H9 (cell line): ENCODE measurements at regions not wholly inside any gene's neighbourhood (a gene's known extent, or its start where the extent isn't known, plus 50 kb on each side); places are given as distances from the start of the nearest gene placed in this dataset.

Experiments used
- DNase-seq: peaks from one replicate; pipeline ENCODE4 v3.0.0-alpha.2; 2017
- H2AFZ ChIP-seq: one replicate; pipeline ENCODE4 v1.6.1; 2013; ENCODE audit warnings: mild to moderate bottlenecking, low read length, control low read depth, moderate library complexity
- H2AK5ac ChIP-seq: 2 replicates; pipeline ENCODE4 v1.6.1; 2013; ENCODE audit warnings: low read length, control low read depth, mixed read lengths; ENCODE audit not compliant: insufficient read length
- H2BK120ac ChIP-seq: one replicate; pipeline ENCODE4 v1.6.1; 2013; ENCODE audit warnings: low read depth, mild to moderate bottlenecking, low read length, control low read depth, inconsistent platforms; ENCODE audit not compliant: poor library complexity, severe bottlenecking
- H2BK12ac ChIP-seq: 2 replicates; pipeline ENCODE4 v1.6.1; 2013; ENCODE audit warnings: low read length, control low read depth, mixed read lengths, low read depth; ENCODE audit not compliant: insufficient read length
- H2BK15ac ChIP-seq: 2 replicates; pipeline ENCODE4 v1.6.1; 2013; ENCODE audit warnings: low read depth, low read length, control low read depth
- H2BK20ac ChIP-seq: one replicate; pipeline ENCODE4 v1.6.1; 2013; ENCODE audit warnings: low read depth, mild to moderate bottlenecking, low read length, control low read depth, inconsistent platforms; ENCODE audit not compliant: poor library complexity, severe bottlenecking
- H2BK5ac ChIP-seq: 2 replicates; pipeline ENCODE4 v1.6.1; 2013; ENCODE audit warnings: low read length, control low read depth, mixed read lengths; ENCODE audit not compliant: insufficient read length
- H3K14ac ChIP-seq: 2 replicates; pipeline ENCODE4 v1.6.1; 2013; ENCODE audit warnings: low read length, control low read depth; ENCODE audit not compliant: insufficient read depth
- H3K18ac ChIP-seq: 2 replicates; pipeline ENCODE4 v1.6.1; 2013; ENCODE audit warnings: low read depth, mild to moderate bottlenecking, mixed read lengths, low read length, control low read depth; ENCODE audit not compliant: insufficient read length
- H3K23ac ChIP-seq: 2 replicates; pipeline ENCODE4 v1.6.1; 2013; ENCODE audit warnings: low read length, control low read depth, mixed read lengths, low read depth; ENCODE audit not compliant: insufficient read length
- H3K23me2 ChIP-seq: 2 replicates; pipeline ENCODE4 v1.6.1; 2013; ENCODE audit warnings: low read depth, mild to moderate bottlenecking, mixed read lengths, low read length, control low read depth; ENCODE audit not compliant: insufficient read length, poor library complexity, severe bottlenecking
- H3K27ac ChIP-seq: 2 replicates; pipeline ENCODE4 v1.5.1; 2013; ENCODE audit warnings: low read length, control low read depth, mixed read lengths, low read depth; ENCODE audit not compliant: insufficient read length
- H3K27me3 ChIP-seq: 2 replicates; pipeline ENCODE4 v1.6.1; 2013; ENCODE audit warnings: low read length, control low read depth, inconsistent platforms; ENCODE audit not compliant: insufficient read depth
- H3K4ac ChIP-seq: 2 replicates; pipeline ENCODE4 v1.6.1; 2013; ENCODE audit warnings: low read depth, mild to moderate bottlenecking, control low read depth, inconsistent platforms, low read length, moderate library complexity
- H3K4me1 ChIP-seq: 2 replicates; pipeline ENCODE4 v1.6.1; 2013; ENCODE audit warnings: low read length, control low read depth, inconsistent platforms; ENCODE audit not compliant: insufficient read depth
- H3K4me2 ChIP-seq: 2 replicates; pipeline ENCODE4 v1.6.1; 2013; ENCODE audit warnings: low read length, control low read depth, mixed read lengths; ENCODE audit not compliant: insufficient read length, insufficient read depth
- H3K56ac ChIP-seq: 2 replicates; pipeline ENCODE4 v1.6.1; 2013; ENCODE audit warnings: low read depth, mild to moderate bottlenecking, mixed read lengths, low read length, control low read depth; ENCODE audit not compliant: insufficient read length
- H3K79me1 ChIP-seq: 2 replicates; pipeline ENCODE4 v1.6.1; 2013; ENCODE audit warnings: low read depth, mild to moderate bottlenecking, moderate library complexity, low read length, control low read depth, inconsistent platforms; ENCODE audit not compliant: insufficient read depth, poor library complexity, severe bottlenecking
- H3K79me2 ChIP-seq: 2 replicates; pipeline ENCODE4 v1.6.1; 2013; ENCODE audit warnings: low read length, control low read depth, inconsistent platforms; ENCODE audit not compliant: insufficient read depth
- H3K9ac ChIP-seq: 2 replicates; pipeline ENCODE4 v1.6.1; 2013; ENCODE audit warnings: low read length, control low read depth, mixed read lengths; ENCODE audit not compliant: insufficient read length; ENCODE audit errors: extremely low read depth
- H3K9me3 ChIP-seq: one replicate; pipeline ENCODE4 v1.6.1; 2013; ENCODE audit warnings: low read depth, low read length, inconsistent platforms; ENCODE audit not compliant: control insufficient read depth
- H3T11ph ChIP-seq: one replicate; pipeline ENCODE4 v1.6.1; 2013; ENCODE audit warnings: mild to moderate bottlenecking, low read length, control low read depth, inconsistent platforms
- H4K20me1 ChIP-seq: one replicate; pipeline ENCODE4 v1.6.1; 2013; ENCODE audit not compliant: control insufficient read depth, insufficient read length, insufficient read depth
- H4K5ac ChIP-seq: 2 replicates; pipeline ENCODE4 v1.6.1; 2013; ENCODE audit warnings: low read depth, mild to moderate bottlenecking, mixed read lengths, low read length, control low read depth; ENCODE audit not compliant: insufficient read length
- H4K8ac ChIP-seq: replicated peaks from 2 replicates; pipeline ENCODE4 v1.6.1; 2013; ENCODE audit warnings: low read length, control low read depth, mixed read lengths, low read depth; ENCODE audit not compliant: insufficient read length
- H4K91ac ChIP-seq: 2 replicates; pipeline ENCODE4 v1.6.1; 2013; ENCODE audit warnings: low read depth, mild to moderate bottlenecking, moderate library complexity, mixed read lengths, low read length, control low read depth; ENCODE audit not compliant: insufficient read length
- H3K27ac Mint-ChIP-seq, 3 experiments: 2 replicates in 2 of 3; 3 replicates in 1 of 3; pipeline ENCODE4 v1.8.0; 2020 to 2021; ENCODE audit warnings: mixed read lengths in 3 of 3, mild to moderate bottlenecking in 1 of 3, moderate library complexity in 1 of 3
- H3K27me3 Mint-ChIP-seq: 2 replicates; pipeline ENCODE4 v1.8.0; 2021; ENCODE audit warnings: low read depth, mild to moderate bottlenecking, moderate library complexity, mixed read lengths
- H3K36me3 Mint-ChIP-seq, 3 experiments: 2 replicates in 2 of 3; 3 replicates in 1 of 3; pipeline ENCODE4 v1.8.0; 2020 to 2021; ENCODE audit warnings: low read depth in 3 of 3, mixed read lengths in 3 of 3; ENCODE audit not compliant: insufficient read depth in 1 of 3
- H3K4me1 Mint-ChIP-seq, 2 experiments: 2 replicates each; pipeline ENCODE4 v1.8.0; 2020; ENCODE audit warnings: mixed read lengths in 2 of 2
- H3K4me3 Mint-ChIP-seq, 2 experiments: 2 replicates in 1 of 2; 3 replicates in 1 of 2; pipeline ENCODE4 v1.8.0; 2020 to 2021; ENCODE audit warnings: mild to moderate bottlenecking in 2 of 2, mixed read lengths in 2 of 2, moderate library complexity in 1 of 2
- H3K9me3 Mint-ChIP-seq, 2 experiments: 2 replicates in 1 of 2; 3 replicates in 1 of 2; pipeline ENCODE4 v1.8.0; 2020; ENCODE audit warnings: mild to moderate bottlenecking in 2 of 2, mixed read lengths in 2 of 2, moderate library complexity in 1 of 2
- CTCF ChIP-seq: fragments of 200-600 bp; sonication (generic); conservative IDR thresholded peaks from 3 replicates; pipeline ENCODE4 v1.8.0; 2021; ENCODE audit warnings: antibody characterized with exemption, mild to moderate bottlenecking
- WGBS: extraction: QIAGEN DNeasy Blood & Tissue Kit; methylation state at CpG from one replicate; pipeline ENCODE4 v1.1.7; 2013; ENCODE audit warnings: missing lambda C conversion rate, low lambda C conversion rate, mixed read lengths; ENCODE audit not compliant: insufficient read length; ENCODE audit errors: extremely low coverage; 5-methylcytosine and 5-hydroxymethylcytosine counted together

DNA sequence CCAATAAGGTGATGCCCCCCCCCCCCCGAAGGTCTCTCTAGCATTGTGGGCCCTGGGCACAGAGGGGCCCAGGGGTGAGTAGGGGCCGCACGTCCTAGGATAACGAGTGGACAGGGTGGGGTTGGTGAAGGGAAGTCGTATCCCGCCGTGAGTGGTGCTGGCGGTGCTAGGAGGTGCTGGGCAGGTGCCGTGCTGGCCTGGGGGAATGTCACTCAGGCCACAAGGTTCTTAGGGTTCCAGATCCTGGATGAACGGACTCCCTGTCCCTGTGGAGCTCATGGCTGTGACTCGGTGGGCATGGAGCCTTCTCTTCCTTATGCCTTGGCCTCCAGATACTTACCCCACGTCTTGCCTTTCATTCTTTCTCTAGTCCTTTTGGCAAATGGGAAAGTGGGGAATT is 157.4 kb upstream of the SOX1 start:
- Histone ChIP-seq H2BK12ac (no peak overlapping the region), H2BK120ac (no peak overlapping the region), H3K9me3 (no peaks in the 10 kb centered on the region), H3K23ac (no peak overlapping the region), H3K4me2 (no peak overlapping the region), H2BK5ac (no peak overlapping the region), H3K27ac (no peak overlapping the region), H3K27me3 (no peaks in the 10 kb centered on the region), H3K23me2 (no peaks in the 10 kb centered on the region), H4K8ac (no peak overlapping the region), H3K14ac (no peak overlapping the region), H3K56ac (no peak overlapping the region), H2AK5ac (no peak overlapping the region), H4K5ac (no peak overlapping the region), H2AFZ (no peak overlapping the region), H3K18ac (no peak overlapping the region), H3K4ac (no peak overlapping the region), H3K9ac (no peak overlapping the region), H3K79me2 (no peaks in the 10 kb centered on the region), H3T11ph (no peak overlapping the region), H2BK15ac (no peak overlapping the region), H3K79me1 (no peaks in the 10 kb centered on the region), H3K4me1 (no peaks in the 10 kb centered on the region), H4K91ac (no peak overlapping the region), H2BK20ac (no peak overlapping the region), H4K20me1 (no peaks in the 10 kb centered on the region)
- H3K36me3 Mint-ChIP-seq, result no peaks in the 10 kb centered on the region; a peak in 2 of 7 replicates
- H3K4me1 Mint-ChIP-seq, result peaks cover 0 to 7% of the 10 kb centered on the region in 2 experiments; a peak in 2 of 4 replicates
- no peak overlapping the region for H3K27ac Mint-ChIP-seq
- no peak overlapping the region for H3K4me3 Mint-ChIP-seq
- peaks cover 40% of the 10 kb centered on the region for H3K27me3 Mint-ChIP-seq
- peak; percentile 19 for DNase-seq
- no peak for TF ChIP-seq CTCF
- WGBS, result no CpG with 5 or more reads among the region's 12 CpGs
- H3K9me3 Mint-ChIP-seq, result no peaks in the 10 kb centered on the region; a peak in 1 of 5 replicates
